Endothelial cell of hepatic sinusoid (primary cell): ENCODE measurements at regions not wholly inside any gene's neighbourhood (a gene's known extent, or its start where the extent isn't known, plus 50 kb on each side); places are given as distances from the start of the nearest gene placed in this dataset.

Experiments
- in situ Hi-C: cut with HindIII; loops from 2 replicates; pipeline ENCODE4 v1.10.0; 2017; ENCODE audit warnings: low sequenced_read_pairs

DNA sequence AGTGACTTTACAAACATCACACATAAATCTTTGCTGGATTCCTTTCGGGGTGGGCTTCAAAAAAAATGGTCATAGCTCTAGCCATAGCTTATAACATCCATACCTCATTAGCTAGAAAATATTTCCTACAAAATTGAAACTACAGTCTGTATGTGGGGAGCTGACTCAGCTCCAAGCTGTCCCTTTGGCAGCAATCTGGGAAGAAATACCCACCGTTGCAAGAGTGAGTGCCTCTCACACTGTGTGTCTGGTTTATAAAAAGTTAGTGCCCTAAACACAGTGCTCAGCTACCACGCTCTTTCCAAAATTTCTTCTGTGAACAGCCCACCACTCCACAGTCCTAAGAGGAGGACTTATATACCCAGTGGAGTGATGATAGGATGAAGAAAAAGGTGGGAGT is 170.1 kb downstream of the RBM43 start:
- in situ Hi-C loops: no loop called here

DNA sequence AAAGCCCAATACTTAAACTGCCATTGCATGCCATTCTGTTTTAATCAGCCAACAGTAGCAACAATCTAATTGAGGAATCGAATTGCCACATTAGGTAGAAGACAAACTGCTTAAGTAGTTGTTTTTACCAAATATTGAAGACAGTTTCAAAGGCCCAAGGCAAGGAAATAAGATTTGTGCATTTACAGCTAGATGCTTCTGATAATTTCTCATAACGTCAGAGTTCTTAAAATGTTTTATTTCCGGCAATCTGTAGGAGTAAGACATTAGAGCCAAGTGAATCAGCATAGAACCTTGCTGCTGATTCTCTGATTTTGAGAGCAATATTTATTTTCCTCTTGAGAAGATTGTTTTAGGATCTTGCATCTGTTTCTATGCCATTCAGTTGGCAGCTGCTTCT is 174.3 kb downstream of the RBM43 start:
- in situ Hi-C loops: no loop called here

GRCh38 chr2:151085181-151085611 is 176.5 kb downstream of the RBM43 start:
- in situ Hi-C loops: no loop called here

DNA sequence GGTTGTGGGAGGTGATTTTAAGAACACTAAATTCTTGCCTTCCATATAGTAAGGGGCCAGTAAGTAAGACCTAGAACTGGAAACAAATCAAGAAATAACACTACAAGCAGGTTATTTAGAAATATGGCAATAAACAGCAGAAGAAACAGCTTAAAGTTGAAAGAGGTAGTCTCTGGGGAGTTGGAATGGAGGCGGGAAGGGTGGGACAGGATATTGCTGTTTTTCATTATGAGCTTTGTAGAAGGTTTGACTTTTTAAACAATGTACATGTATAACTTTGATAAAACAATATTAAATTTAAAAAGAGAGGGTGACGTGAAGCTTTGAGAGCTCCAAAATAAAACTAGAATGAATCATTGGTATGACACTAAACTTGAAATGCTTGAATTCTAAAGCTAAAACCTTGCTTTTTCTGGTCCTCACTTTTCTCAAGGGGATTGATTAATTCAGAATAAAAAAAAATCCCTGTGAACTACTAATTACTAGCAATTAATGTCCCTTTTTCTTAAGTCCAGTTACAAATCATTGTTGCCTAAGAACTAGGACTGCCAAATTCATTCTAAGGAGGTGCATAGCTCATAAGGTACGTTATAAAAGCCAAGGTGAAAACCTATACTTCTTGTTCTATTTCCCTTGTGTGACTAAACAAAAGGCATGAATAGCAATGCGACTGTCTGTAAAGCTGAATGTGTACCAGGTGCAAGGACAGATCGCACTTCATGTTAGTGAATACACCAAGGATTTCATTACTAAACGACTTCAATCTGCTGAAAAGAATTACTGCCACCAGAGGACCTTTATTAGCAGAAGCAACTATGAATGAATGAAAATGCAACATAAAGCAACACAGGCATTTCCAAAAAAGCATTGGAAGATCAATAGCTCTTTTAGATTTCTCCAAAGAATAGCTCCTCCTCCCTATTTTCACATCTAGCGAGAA is 177.5 kb downstream of the RBM43 start:
- in situ Hi-C loops: no loop called here

GRCh38 chr2:151078889-151079288 is 182.8 kb downstream of the RBM43 start:
- in situ Hi-C loops: no loop called here

DNA sequence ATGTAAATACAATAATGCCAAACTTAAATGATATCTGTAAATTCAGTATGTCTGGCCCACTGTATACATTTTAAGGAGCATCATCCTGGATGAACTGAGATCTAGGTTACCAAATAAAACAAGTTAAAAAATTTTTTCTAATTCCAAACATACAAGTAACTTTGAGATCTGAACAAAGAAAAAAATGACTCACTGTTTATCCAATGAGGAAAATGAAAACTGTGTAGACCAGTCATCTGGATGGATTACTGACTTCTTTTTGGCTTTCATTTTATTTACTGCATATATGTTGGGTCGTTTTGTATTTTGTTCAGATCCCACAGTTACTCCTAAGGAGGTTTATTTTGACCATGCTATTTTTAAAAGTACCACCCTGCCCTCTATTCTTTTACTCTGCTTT is 189.8 kb downstream of the RBM43 start:
- in situ Hi-C loops: no loop called here

- in situ Hi-C loops: no loop called here
Measured at GRCh38 chr2:151071382-151071781, 190.3 kb downstream of the RBM43 start.

DNA sequence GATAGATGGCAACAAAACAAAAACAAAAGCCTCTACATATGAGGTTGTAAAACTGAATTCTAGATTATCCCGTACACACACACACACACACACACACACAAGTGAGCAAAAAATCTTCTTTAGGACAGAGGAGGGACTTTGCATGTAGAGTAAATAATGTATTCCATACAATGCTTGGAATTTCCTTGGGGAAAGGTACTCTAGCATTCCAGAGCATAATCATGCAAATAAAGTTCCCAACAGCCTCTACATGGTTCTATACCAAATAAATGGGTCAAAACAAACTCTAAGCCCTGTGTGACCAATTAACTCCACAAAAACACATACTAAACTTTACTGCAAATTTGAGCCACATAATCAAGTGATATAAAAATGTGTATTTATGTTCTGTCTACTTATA is 191.4 kb downstream of the RBM43 start:
- in situ Hi-C loops: no loop called here

DNA sequence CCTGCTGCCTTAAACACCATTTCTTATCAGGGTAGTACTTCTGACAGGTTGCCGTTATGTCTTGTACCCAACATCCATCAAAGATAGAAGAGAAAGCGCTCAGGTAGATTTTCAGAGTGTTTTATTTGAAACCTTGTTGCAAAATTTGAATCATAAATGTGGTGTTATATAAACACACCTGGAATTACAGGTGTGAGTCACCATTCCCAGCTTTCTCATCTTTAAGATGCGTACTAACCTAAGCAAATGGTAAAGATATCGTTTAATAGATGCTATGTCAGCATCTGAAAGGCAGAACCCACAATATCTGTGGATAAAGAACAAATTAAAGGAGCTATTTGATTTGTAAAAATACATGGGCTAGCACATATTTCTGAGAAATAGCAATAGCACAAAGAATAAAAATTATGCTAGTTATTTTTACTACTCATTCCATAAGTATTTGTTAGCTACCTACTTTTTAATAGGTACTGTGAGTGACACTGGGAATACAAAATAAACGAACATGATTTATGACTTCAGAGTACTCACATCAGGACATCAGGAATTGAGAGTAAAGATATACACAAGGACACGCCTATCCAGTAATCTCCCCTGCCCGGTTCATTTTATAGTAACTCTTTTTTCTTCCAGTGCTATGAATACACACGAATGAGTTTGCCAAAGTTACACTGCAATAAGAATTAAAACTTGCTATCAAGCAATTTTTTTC is 193.8 kb downstream of the RBM43 start:
- in situ Hi-C loops: no loop called here

DNA sequence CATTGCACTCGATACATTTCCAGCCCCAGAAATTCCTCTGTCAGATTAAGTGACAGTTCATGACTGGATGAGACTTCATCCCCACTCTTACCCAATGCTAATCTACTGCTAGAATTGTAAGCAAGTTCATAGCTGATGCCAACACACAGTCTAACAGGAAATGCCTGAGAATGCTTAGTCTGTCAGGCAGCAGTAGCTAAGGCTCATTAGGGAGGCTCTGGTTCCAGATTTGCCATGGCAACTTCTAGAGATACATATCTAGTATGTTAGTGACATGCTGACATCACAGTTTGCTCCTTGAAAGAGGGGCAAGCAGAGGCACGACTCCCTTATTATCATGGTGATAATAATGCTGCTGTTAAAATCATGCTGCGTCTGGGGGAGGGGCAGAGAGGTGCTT is 198.4 kb downstream of the RBM43 start:
- in situ Hi-C loops: no loop called here

- in situ Hi-C loops: no loop called here
Measured at GRCh38 chr2:151060287-151060686, 201.4 kb downstream of the RBM43 start.

GRCh38 chr2:151056870-151057269 is 204.8 kb downstream of the RBM43 start:
- in situ Hi-C loops: no loop called here

DNA sequence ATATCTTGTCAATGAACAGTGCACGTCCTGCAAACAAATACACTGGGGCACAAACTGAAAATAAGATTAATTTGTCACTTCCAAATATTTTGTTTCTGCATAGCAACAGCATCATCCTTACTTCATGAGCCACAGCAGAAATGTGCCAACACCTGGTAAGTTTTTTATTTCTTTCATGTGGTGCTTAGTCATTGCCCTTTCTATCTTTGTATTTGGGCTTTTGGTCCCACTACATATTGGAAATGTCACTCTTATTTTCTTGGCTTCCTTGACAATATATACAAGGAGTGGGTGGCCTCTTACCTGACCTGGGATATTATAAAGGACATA is 208.0 kb downstream of the RBM43 start:
- in situ Hi-C loops: no loop called here

GRCh38 chr2:151052850-151053660 is 208.6 kb downstream of the RBM43 start:
- in situ Hi-C loops: no loop called here

- in situ Hi-C loops: no loop called here
Measured at GRCh38 chr2:151051574-151052220, 210.0 kb downstream of the RBM43 start.

- in situ Hi-C loops: no loop called here
Measured at GRCh38 chr2:151049746-151050145, 211.9 kb downstream of the RBM43 start.

DNA sequence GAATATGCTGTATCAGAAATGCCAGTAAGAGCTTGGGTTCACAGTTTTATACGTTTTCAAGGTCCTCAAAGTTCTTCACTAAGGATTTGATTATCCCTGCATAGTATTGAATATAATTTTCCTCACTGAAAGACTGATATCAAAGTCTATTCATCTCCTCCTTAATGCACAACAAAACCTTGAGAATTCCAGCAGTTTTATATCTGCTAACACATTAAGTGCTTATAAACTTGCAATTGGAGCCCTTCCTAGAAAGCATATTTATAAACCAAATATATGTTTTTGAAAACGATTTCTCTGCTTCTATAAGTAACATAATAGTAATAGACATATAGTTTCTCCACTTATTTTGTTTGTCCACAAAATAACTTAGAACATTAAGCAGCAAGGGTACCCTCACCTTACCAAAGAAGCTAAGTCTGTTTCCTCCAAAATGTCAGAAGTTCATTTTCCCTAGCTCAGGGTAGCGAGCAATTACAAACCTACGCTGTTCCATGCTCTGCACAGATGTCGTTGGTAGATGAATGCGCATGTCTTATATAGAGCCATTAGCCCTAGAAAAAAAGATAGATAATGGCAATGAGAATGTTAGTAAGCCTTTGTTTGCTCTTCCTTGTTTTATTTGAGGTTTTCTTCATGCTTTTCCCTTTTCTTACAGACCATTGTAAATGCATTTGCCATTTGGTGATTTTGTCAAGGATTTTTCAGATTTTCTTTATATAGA is 213.2 kb downstream of the RBM43 start:
- in situ Hi-C loops: no loop called here

DNA sequence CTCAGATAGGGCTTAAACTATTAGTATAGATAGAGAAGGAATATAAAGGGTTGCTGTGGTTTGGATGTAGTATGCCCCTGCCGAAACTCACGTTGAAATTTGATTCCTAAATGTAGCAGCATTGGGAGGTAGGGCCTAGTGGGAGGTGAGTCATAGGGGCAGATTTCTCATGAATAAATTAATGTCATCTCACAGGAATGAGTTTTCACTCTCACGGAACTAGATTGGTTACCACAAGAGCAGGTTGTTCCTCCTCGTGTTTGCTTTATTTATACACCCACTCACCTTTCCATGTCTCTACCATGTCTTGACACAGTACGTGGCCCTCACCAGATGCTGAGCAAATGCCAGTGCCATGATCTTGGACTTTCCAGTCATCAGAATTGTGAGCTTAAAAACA is 218.2 kb downstream of the RBM43 start:
- in situ Hi-C loops: no loop called here

DNA sequence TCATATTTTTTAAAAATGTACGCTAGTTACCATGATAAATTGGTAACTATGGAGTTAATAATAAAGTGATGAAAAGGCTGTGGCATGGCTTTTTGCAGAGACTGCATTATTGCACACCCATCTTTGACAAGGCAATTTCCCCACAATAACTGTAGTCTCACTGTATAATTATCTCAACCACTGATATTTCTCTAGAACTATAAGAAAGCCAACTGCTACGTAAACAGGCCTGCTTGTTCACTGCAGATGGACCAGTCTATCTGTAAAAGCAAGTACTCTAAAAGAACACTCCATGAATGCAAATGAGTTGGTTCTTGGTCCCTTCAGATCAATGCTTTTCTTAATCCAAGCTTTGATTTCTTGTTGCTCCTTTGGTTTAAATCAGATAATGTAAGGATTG is 218.7 kb downstream of the RBM43 start:
- in situ Hi-C loops: no loop called here

DNA sequence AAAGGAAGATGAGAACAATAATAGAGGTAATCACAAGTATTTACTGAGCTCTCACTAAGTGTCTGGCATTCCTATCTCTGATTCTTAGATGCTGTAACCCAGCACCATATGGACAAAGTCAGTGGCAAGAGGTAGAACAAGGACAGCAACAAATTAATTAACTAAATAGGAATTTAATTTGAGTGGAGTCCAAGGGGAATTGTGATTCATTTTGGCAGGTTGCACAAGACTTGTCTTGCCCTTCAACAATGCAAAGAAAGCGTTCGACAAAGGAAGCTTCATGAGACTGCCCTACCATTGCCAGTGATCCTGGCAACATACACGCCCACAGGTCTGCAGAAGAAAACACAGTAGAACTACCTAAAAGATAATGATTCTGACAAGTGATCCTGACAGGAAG is 221.6 kb downstream of the RBM43 start:
- in situ Hi-C loops: no loop called here
